PC-3 (cell line): ENCODE measurements at regions not wholly inside any gene's neighbourhood (a gene's known extent, or its start where the extent isn't known, plus 50 kb on each side); places are given as distances from the start of the nearest gene placed in this dataset.

Experiments used
- ATAC-seq: fragments of 200-7000 bp; cut with Tn5 transposase; 2 replicates; pipeline ENCODE4 v1.9.1; 2020; ENCODE audit warnings: mild to moderate bottlenecking, moderate library complexity
- BruUV-seq: library from RNA; stranded (reverse); fragments of 400-500 nt; replicated peaks from 2 replicates; lab custom pipeline; 2021; lab: Mats Ljungman, UMichigan
- CTCF ChIA-PET: fragments of 300-600 bp; sonication (Branson Sonifier 250); formaldehyde crosslinking; loops from one replicate; lab custom pipeline; 2022; ENCODE audit warnings: antibody characterized with exemption; lab: Charles Lee
- POLR2A ChIA-PET: fragments of 300-600 bp; sonication (Branson Sonifier 250); formaldehyde crosslinking; loops from one replicate; lab custom pipeline; 2022; ENCODE audit warnings: antibody characterized with exemption; ENCODE audit not compliant: unreplicated experiment; lab: Charles Lee
- DNase-seq: peaks from one replicate; pipeline ENCODE4 v3.0.0-alpha.2; 2015
- H2AFZ ChIP-seq: fragments of 300-600 bp; sonication (generic); 2 replicates; pipeline ENCODE4 v1.6.0; 2016; ENCODE audit warnings: antibody characterized with exemption, low read length
- H3F3A ChIP-seq: fragments of 300-600 bp; sonication (generic); one replicate; pipeline ENCODE4 v1.6.0; 2017; ENCODE audit warnings: antibody characterized with exemption, low read length, control low read depth, mild to moderate bottlenecking; ENCODE audit not compliant: unreplicated experiment
- H3K27ac ChIP-seq: fragments of 300-600 bp; sonication (generic); 2 replicates; pipeline ENCODE4 v1.5.1; 2016; ENCODE audit warnings: mild to moderate bottlenecking, low read length
- H3K27me3 ChIP-seq: fragments of 300-600 bp; sonication (generic); 2 replicates; pipeline ENCODE4 v1.6.1; 2016; ENCODE audit warnings: low read length, mixed read lengths
- H3K36me3 ChIP-seq: fragments of 300-600 bp; sonication (generic); 2 replicates; pipeline ENCODE4 v1.6.1; 2016; ENCODE audit warnings: low read depth, mixed run types, low read length, mixed read lengths
- H3K4me1 ChIP-seq: fragments of 300-600 bp; sonication (generic); 2 replicates; pipeline ENCODE4 v1.5.1; 2016; ENCODE audit warnings: low read length; ENCODE audit not compliant: insufficient read depth
- H3K4me2 ChIP-seq: fragments of 300-600 bp; sonication (generic); 2 replicates; pipeline ENCODE4 v1.6.0; 2016; ENCODE audit warnings: low read length
- H3K4me3 ChIP-seq: fragments of 300-600 bp; sonication (generic); 2 replicates; pipeline ENCODE4 v1.5.1; 2016; ENCODE audit warnings: mild to moderate bottlenecking, low read length, mixed read lengths
- H3K79me2 ChIP-seq: fragments of 300-600 bp; sonication (generic); 2 replicates; pipeline ENCODE4 v1.6.1; 2017; ENCODE audit warnings: low read length, mixed read lengths
- H3K9ac ChIP-seq: fragments of 300-600 bp; sonication (generic); 2 replicates; pipeline ENCODE4 v1.6.0; 2016; ENCODE audit warnings: mild to moderate bottlenecking, low read length
- H3K9me2 ChIP-seq: fragments of 300-600 bp; sonication (generic); replicated peaks from 2 replicates; pipeline ENCODE4 v1.6.1; 2016; ENCODE audit warnings: mixed run types, low read length, mixed read lengths
- H3K9me3 ChIP-seq: fragments of 300-600 bp; sonication (generic); 2 replicates; pipeline ENCODE4 v1.6.1; 2016; ENCODE audit warnings: low read length, mixed read lengths
- H4K20me1 ChIP-seq: fragments of 300-600 bp; sonication (generic); 2 replicates; pipeline ENCODE4 v1.6.1; 2016; ENCODE audit warnings: low read length, mixed read lengths
- CTCF ChIP-seq: fragments of 300-600 bp; sonication (generic); conservative IDR thresholded peaks from 2 replicates; pipeline ENCODE4 v1.5.1; 2017; ENCODE audit warnings: antibody characterized with exemption, low read depth, mild to moderate bottlenecking, low read length
- EZH2 ChIP-seq: fragments of 300-600 bp; sonication (generic); IDR thresholded peaks from one replicate; pipeline ENCODE4 v1.6.1; 2017; ENCODE audit warnings: antibody characterized with exemption, mild to moderate bottlenecking, low read length; ENCODE audit not compliant: unreplicated experiment
- EZH2phosphoT487 ChIP-seq: fragments of 300-600 bp; sonication (generic); IDR thresholded peaks from 2 replicates; pipeline ENCODE4 v1.6.1; 2018; ENCODE audit warnings: mild to moderate bottlenecking, antibody characterized with exemption, low read length, borderline replicate concordance
- intact Hi-C: fragments of 100-400 bp; cut with micrococcal nuclease; formaldehyde crosslinking; loops from 2 replicates; pipeline ENCODE4 v1.9.0; 2023

DNA sequence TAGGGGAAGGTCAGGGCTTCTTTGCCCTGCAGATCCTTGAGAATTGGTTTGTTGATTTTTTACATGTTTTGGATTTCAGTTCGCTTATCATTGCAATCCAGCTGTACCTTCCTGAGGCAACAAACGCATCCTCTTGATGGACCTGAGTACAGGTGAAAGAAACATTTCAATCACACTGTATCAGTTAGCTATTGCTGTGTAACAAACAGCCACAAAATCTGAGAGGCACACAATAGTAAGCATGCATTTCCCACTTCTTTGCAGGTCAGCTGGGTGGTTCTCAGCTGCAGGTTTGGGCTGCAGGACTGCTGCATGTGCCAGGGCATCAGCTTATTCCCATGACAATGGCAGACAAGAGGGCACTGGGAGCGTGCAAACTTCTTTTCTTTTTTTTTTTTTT lies 586.4 kb downstream of the MATN1 start:
- H3K9me2 ChIP-seq, result no peaks in the 10 kb centered on the region
- H3K4me2 ChIP-seq, result no peak overlapping the region
- H3K36me3 ChIP-seq, result no peaks in the 10 kb centered on the region
- H2AFZ ChIP-seq, result no peak overlapping the region
- H3K27me3 ChIP-seq, result peaks cover 49% of the 10 kb centered on the region
- no peaks in the 10 kb centered on the region for H3K9me3 ChIP-seq
- POLR2A ChIA-PET, result no interaction called here
- no peak for DNase-seq
- H4K20me1 ChIP-seq, result no peaks in the 10 kb centered on the region
- no peak overlapping the region for H3K9ac ChIP-seq
- no TSS peak for BruUV-seq
- no peak for TF ChIP-seq EZH2
- TF ChIP-seq CTCF, result no peak
- no peak for TF ChIP-seq EZH2phosphoT487
- no peaks in the 10 kb centered on the region for H3K4me1 ChIP-seq
- intact Hi-C loops, result no loop called here
- H3K27ac ChIP-seq, result no peak overlapping the region
- no peak for ATAC-seq
- H3F3A ChIP-seq, result no peaks in the 10 kb centered on the region
- no peaks in the 10 kb centered on the region for H3K79me2 ChIP-seq
- CTCF ChIA-PET, result no interaction called here
- H3K4me3 ChIP-seq, result no peak overlapping the region

DNA sequence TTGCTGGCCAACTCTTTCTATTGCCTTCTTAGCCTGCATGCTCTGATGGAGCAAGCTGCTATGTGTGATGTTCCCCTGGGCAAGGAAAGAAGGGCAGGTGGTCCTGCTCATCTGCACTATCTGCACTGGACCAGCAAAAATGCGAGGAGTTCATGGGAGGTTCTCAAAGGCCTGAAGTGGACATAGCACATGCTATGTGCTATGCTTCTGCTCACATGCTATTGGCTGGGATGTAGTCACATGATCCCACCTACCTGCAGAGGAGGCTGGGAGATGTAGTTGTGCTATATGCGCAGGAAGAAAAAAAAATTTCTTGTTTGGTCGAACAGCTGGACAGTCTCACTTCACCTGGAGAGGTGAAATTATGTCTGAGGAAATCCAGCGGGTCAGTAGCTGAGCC lies 587.7 kb downstream of the MATN1 start:
- Histone ChIP-seq H3F3A (no peaks in the 10 kb centered on the region), H4K20me1 (no peaks in the 10 kb centered on the region), H3K4me2 (no peak overlapping the region), H3K9me2 (no peaks in the 10 kb centered on the region), H3K36me3 (no peaks in the 10 kb centered on the region), H3K27me3 (peaks cover 49% of the 10 kb centered on the region), H3K9ac (no peak overlapping the region), H2AFZ (no peak overlapping the region), H3K9me3 (no peaks in the 10 kb centered on the region), H3K79me2 (no peaks in the 10 kb centered on the region), H3K4me1 (no peaks in the 10 kb centered on the region), H3K4me3 (no peak overlapping the region), H3K27ac (no peak overlapping the region)
- no TSS peak for BruUV-seq
- ChIA-PET POLR2A (no interaction called here), CTCF (no interaction called here)
- no peak for ATAC-seq
- no peak for DNase-seq
- TF ChIP-seq CTCF, result no peak
- intact Hi-C loops, result no loop called here

- Histone ChIP-seq H3K9me3 (no peaks in the 10 kb centered on the region), H3K4me3 (no peak overlapping the region), H3K27me3 (peaks cover 39% of the 10 kb centered on the region), H3K27ac (no peak overlapping the region), H3K4me1 (no peaks in the 10 kb centered on the region), H3K36me3 (no peaks in the 10 kb centered on the region), H3F3A (no peaks in the 10 kb centered on the region), H3K9me2 (no peaks in the 10 kb centered on the region), H3K4me2 (no peak overlapping the region), H4K20me1 (no peaks in the 10 kb centered on the region), H3K9ac (no peak overlapping the region), H3K79me2 (no peaks in the 10 kb centered on the region), H2AFZ (no peak overlapping the region)
- no peak for DNase-seq
- ATAC-seq, result no peak
- TF ChIP-seq EZH2phosphoT487, result no peak
- TF ChIP-seq CTCF, result no peak
- no peak for TF ChIP-seq EZH2
- CTCF ChIA-PET, result no interaction called here
- POLR2A ChIA-PET, result no interaction called here
- no TSS peak for BruUV-seq
- intact Hi-C loops, result no loop called here
Observed at GRCh38 chr1:30134466-30135217, 588.7 kb downstream of the MATN1 start.
